ENCODE measurements at regions not wholly inside any gene's neighbourhood (a gene's known extent, or its start where the extent isn't known, plus 50 kb on each side); places are given as distances from the start of the nearest gene placed in this dataset.

GRCh38 chr13:64164435-64164834 is 2748.8 kb upstream of the PCDH20 start:
- Histone ChIP-seq H3K4me3 (ENCODE audit: low read depth, low read length) (no peak overlapping the region), H3K27ac (no peak overlapping the region), H3K36me3 (no peaks in the 10 kb centered on the region), H3K9me3 (ENCODE audit: severe bottlenecking) (no peaks in the 10 kb centered on the region), H3K27me3 (ENCODE audit: insufficient read depth, low read depth, severe bottlenecking) (no peaks in the 10 kb centered on the region)
- no peak for TF ChIP-seq CTCF (IDR thresholded peaks at IDR 0.05; ENCODE audit: low read depth, low read length)
- peak; percentile 3 for DNase-seq

GRCh38 chr13:64160479-64160878 is 2744.8 kb upstream of the PCDH20 start:
- no peak overlapping the region for H3K4me3 ChIP-seq (ENCODE audit: low read depth, low read length)
- DNase-seq: no peak
- H3K36me3 ChIP-seq: no peaks in the 10 kb centered on the region
- H3K27me3 ChIP-seq (ENCODE audit: insufficient read depth, low read depth, severe bottlenecking): no peaks in the 10 kb centered on the region
- no peaks in the 10 kb centered on the region for H3K9me3 ChIP-seq (ENCODE audit: severe bottlenecking)
- TF ChIP-seq CTCF (IDR thresholded peaks at IDR 0.05; ENCODE audit: low read depth, low read length): no peak
- no peak overlapping the region for H3K27ac ChIP-seq

- Histone ChIP-seq H3K4me3 (ENCODE audit: low read depth, low read length) (no peak overlapping the region), H3K27me3 (ENCODE audit: insufficient read depth, low read depth, severe bottlenecking) (no peaks in the 10 kb centered on the region), H3K27ac (no peak overlapping the region), H3K9me3 (ENCODE audit: severe bottlenecking) (no peaks in the 10 kb centered on the region), H3K36me3 (no peaks in the 10 kb centered on the region)
- no peak for DNase-seq
- no peak for TF ChIP-seq CTCF (IDR thresholded peaks at IDR 0.05; ENCODE audit: low read depth, low read length)
These were observed 2743.3 kb upstream of the PCDH20 start for GRCh38 chr13:64158908-64159307.

- no peak for DNase-seq
- Histone ChIP-seq H3K27ac (no peak overlapping the region), H3K27me3 (ENCODE audit: insufficient read depth, low read depth, severe bottlenecking) (no peaks in the 10 kb centered on the region), H3K36me3 (no peaks in the 10 kb centered on the region), H3K9me3 (ENCODE audit: severe bottlenecking) (no peaks in the 10 kb centered on the region), H3K4me3 (ENCODE audit: low read depth, low read length) (no peak overlapping the region)
- TF ChIP-seq CTCF (IDR thresholded peaks at IDR 0.05; ENCODE audit: low read depth, low read length): no peak
These were observed 2738.9 kb upstream of the PCDH20 start for GRCh38 chr13:64154514-64154913.

- Histone ChIP-seq H3K4me3 (ENCODE audit: low read depth, low read length) (no peak overlapping the region), H3K9me3 (ENCODE audit: severe bottlenecking) (no peaks in the 10 kb centered on the region), H3K27me3 (ENCODE audit: insufficient read depth, low read depth, severe bottlenecking) (no peaks in the 10 kb centered on the region), H3K36me3 (no peaks in the 10 kb centered on the region), H3K27ac (no peak overlapping the region)
- DNase-seq: no peak
- TF ChIP-seq CTCF (IDR thresholded peaks at IDR 0.05; ENCODE audit: low read depth, low read length): no peak
These were observed 2715.0 kb upstream of the PCDH20 start for GRCh38 chr13:64130600-64130999.

- TF ChIP-seq CTCF (IDR thresholded peaks at IDR 0.05; ENCODE audit: low read depth, low read length): no peak
These were observed 2714.5 kb upstream of the PCDH20 start for GRCh38 chr13:64130171-64130570.

More at GRCh38 chr13:64130171-64130570, 2714.5 kb upstream of the PCDH20 start:
- DNase-seq: no peak
- Histone ChIP-seq H3K4me3 (ENCODE audit: low read depth, low read length) (no peak overlapping the region), H3K27ac (no peak overlapping the region), H3K27me3 (ENCODE audit: insufficient read depth, low read depth, severe bottlenecking) (no peaks in the 10 kb centered on the region), H3K9me3 (ENCODE audit: severe bottlenecking) (no peaks in the 10 kb centered on the region), H3K36me3 (no peaks in the 10 kb centered on the region)
